ENCODE measurements at regions not wholly inside any gene's neighbourhood (a gene's known extent, or its start where the extent isn't known, plus 50 kb on each side); places are given as distances from the start of the nearest gene placed in this dataset.
"Not testable (repeated sequence)": the region's sequence is repeated elsewhere in the genome, so short reads cannot be mapped to it uniquely, and the experiment has no call there.

- DNase-seq: no peak
These were observed 487.3 kb downstream of the TSHZ3 start for GRCh38 chr19:30861919-30862318.

- no peak for DNase-seq
These were observed 485.8 kb downstream of the ZNF536 start for GRCh38 chr19:30857966-30858490.

GRCh38 chr19:30857388-30857787 lies 485.2 kb downstream of the ZNF536 start:
- no peak for DNase-seq

GRCh38 chr19:30856786-30857185 lies 484.6 kb downstream of the ZNF536 start:
- no peak for DNase-seq

DNA sequence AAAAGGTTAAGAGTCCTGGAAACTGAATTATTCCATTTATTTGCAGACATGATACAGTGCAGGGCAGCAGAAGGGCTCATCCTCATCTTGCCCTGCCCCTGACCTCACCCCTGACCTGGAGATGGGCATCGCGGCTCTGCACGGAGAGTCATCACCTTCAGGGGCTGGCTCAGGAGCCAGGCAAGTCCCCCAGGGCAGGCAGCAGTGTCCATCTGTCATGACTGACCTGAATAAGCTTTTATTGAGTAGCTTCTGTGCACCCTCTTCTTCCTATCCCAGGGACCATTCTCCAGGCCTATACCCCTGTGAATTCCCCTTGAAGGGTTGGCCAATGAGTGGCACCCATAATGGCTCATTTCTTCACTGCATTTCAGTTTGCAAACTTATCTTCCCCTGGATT lies 484.2 kb downstream of the ZNF536 start:
- no peak for DNase-seq

GRCh38 chr19:30855442-30855841 lies 483.3 kb downstream of the ZNF536 start:
- no peak for DNase-seq

GRCh38 chr19:30854661-30855060 lies 482.5 kb downstream of the ZNF536 start:
- no peak for DNase-seq

GRCh38 chr19:30854207-30854606 lies 482.0 kb downstream of the ZNF536 start:
- DNase-seq: no peak

- DNase-seq: no peak
These were observed 480.9 kb downstream of the ZNF536 start for GRCh38 chr19:30853036-30853435.

DNA sequence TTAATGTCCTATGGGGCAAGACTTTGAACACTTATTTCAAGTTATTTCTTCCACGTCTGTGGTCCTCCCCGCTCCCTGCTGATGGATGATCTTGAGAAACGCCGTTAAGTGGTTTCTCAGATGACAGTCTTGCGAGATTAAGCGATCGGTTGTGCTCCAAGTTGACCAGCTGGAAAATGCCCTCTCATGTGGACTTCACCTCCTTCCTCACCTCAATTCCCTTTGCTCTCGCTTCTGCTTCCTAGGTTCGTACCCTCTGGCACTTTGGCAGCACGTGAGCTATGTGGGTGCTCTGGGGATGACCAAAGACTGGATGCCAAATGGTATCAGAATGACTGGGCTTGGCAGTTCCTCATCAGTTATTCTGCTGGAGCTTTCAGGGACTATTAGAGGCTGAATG lies 480.0 kb downstream of the ZNF536 start:
- DNase-seq: no peak

- DNase-seq: no peak
These were observed 479.5 kb downstream of the ZNF536 start for GRCh38 chr19:30851646-30852045.

- DNase-seq: no peak
These were observed 476.6 kb downstream of the ZNF536 start for GRCh38 chr19:30848636-30849425.

- DNase-seq: no peak
These were observed 473.9 kb downstream of the ZNF536 start for GRCh38 chr19:30846102-30846501.

- DNase-seq: no peak
These were observed 470.7 kb downstream of the ZNF536 start for GRCh38 chr19:30842926-30843325.

DNA sequence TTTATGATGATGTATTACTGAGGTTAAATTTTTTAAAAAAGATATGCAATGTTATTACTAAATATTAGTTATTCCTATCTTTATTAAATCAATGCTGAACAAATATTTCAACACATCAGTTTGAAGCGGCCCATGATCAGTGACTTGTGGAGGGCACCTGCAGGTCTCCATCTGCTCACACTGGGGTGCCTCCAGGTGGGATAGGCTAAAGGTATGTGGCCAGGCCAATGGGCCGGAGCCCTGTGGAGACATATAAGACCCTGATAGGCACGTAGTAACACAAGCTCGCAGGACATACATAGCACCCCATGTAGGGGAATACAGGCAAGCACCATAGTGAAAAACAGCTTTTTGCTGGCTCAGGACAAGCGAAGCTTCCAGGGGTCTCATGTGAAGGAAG lies 469.8 kb downstream of the ZNF536 start:
- DNase-seq: no peak

DNA sequence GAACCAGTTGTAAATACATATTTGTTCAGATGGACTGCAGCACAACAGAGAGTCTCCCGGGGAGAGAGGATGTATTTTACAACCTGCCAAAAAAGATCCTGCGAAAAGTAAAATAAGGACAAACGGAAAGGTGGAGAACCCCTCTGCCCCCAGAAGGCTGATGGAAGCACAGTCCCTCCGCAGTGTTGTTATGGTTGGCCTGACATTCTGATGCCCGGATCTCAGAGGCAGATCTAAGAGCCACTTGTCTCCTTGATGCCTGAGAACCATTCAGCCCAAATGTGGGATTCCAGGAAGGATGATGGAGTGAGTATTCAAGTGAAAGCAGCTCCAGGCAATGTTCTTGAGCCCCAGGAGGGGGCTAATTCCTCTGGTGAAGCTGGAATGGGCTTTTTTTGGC lies 458.7 kb downstream of the ZNF536 start:
- DNase-seq: no peak

DNA sequence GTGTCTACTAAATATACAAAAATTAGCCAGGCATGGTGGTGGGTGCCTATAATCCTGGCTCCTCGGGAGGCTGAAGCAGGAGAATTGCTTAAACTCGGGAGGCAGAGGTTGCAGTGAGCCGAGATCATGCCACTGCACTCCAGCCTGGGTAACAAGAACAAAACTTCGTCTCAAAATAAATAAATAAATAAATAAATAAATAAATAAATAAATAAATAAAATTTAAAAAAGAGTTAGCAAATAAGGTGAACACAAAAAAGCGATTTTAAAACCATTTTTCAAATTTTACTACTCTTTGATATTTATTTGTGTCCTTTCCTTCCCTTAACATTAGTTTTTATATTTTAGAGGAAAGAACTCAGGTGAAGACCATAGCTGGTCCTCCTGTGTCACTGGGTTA lies 453.3 kb downstream of the ZNF536 start:
- not testable (repeated sequence) for DNase-seq

- DNase-seq: no peak
These were observed 452.6 kb downstream of the ZNF536 start for GRCh38 chr19:30824809-30825208.

- DNase-seq: no peak
These were observed 445.9 kb downstream of the ZNF536 start for GRCh38 chr19:30817965-30818567.

DNA sequence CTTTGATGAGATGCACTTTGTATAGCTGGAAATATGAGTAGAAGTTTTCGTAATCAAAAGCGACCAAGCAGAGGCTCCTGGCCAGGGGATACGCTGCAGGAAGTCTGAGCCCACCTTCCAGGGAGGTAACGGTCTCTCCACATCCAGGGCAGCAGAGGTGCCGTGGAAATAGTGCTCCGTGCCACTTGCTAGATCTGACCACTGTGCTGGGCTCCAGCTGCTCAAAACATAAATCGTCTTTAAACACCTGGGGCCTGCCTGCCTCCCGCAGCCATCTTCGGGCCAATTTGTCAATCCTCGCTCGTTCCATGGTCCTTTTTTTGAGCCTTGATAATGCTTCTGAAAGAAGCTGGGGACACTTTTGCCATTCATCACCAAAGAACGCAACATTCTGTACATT lies 445.0 kb downstream of the ZNF536 start:
- DNase-seq: no peak

GRCh38 chr19:30815889-30816580 lies 443.9 kb downstream of the ZNF536 start:
- no peak for DNase-seq

DNA sequence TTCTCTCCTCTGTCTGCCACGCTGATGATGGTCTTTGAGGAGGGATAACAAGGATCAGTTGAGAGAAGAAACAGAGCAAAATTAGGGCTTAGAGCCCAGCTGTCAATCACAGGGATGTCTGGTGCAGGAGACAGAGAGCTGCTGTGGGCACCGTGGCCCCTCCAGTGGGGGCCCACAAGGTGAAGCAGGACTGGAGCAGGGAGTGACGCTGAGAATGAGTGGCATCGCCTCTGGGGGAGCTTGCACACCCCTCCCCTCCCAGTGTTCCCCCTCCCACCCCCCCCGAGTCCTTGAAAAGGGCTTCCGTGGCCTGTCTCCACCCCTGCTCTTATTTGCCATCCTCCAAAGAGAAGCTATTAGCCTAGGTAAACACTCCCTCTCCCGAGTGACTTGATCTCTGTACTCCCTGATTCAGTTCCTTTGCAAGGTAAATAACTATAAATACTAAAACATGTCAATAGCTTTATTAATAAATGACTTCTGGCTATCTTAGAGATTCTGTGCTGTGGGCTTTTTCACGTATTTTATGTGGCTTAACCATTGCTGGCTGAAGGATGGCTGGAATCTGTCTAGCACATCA lies 440.0 kb downstream of the ZNF536 start:
- DNase-seq: no peak

- no peak for DNase-seq
These were observed 439.4 kb downstream of the ZNF536 start for GRCh38 chr19:30811397-30812098.

All from DMS53 (cell line).